Natural killer cell (primary cell): ENCODE measurements at regions not wholly inside any gene's neighbourhood (a gene's known extent, or its start where the extent isn't known, plus 50 kb on each side); places are given as distances from the start of the nearest gene placed in this dataset.

ENCODE experiments used
- ATAC-seq, 3 donors: fragments of 150-1000 bp in 2 of 3; fragments of 200-7000 bp in 1 of 3; cut with Tn5 transposase; 1 replicate in 1 of 3; 2 replicates in 2 of 3; pipeline ENCODE4 v1.10.0; 2021; ENCODE audit warnings: mild to moderate bottlenecking in 2 of 3, moderate library complexity in 2 of 3
- DNase-seq, 2 donors: peaks; one replicate each; pipeline versions ENCODE4 v3.0.0 to v3.0.0-alpha.2; 2013 to 2021; ENCODE audit warnings: mixed read lengths in 1 of 2
- H3K27ac ChIP-seq: one replicate; pipeline ENCODE4 v1.5.1; 2013; ENCODE audit warnings: mild to moderate bottlenecking, low read length
- H3K27me3 ChIP-seq: one replicate; pipeline ENCODE4 v1.6.1; 2013; ENCODE audit warnings: low read length; ENCODE audit not compliant: control insufficient read depth, insufficient read depth
- H3K36me3 ChIP-seq: one replicate; pipeline ENCODE4 v1.6.1; 2013; ENCODE audit warnings: low read length; ENCODE audit not compliant: control insufficient read depth, insufficient read depth
- H3K4me1 ChIP-seq: one replicate; pipeline ENCODE4 v1.6.1; 2013; ENCODE audit warnings: low read length; ENCODE audit not compliant: control insufficient read depth, insufficient read depth
- H3K4me3 ChIP-seq: one replicate; pipeline ENCODE4 v1.5.1; 2013; ENCODE audit warnings: low read length
- H3K9me3 ChIP-seq: one replicate; pipeline ENCODE4 v1.6.1; 2013; ENCODE audit warnings: low read length; ENCODE audit not compliant: control insufficient read depth, insufficient read depth
- H3K27ac Mint-ChIP-seq, 2 donors: one replicate each; pipeline ENCODE4 v1.8.0; 2022; ENCODE audit warnings: mild to moderate bottlenecking in 2 of 2, mixed read lengths in 2 of 2, moderate library complexity in 1 of 2
- H3K27me3 Mint-ChIP-seq, 2 donors: one replicate each; pipeline ENCODE4 v1.8.0; 2022; ENCODE audit warnings: low read depth in 2 of 2, mixed read lengths in 2 of 2
- H3K36me3 Mint-ChIP-seq: one replicate; pipeline ENCODE4 v1.8.0; 2022; ENCODE audit warnings: mixed read lengths
- H3K4me1 Mint-ChIP-seq, 2 donors: one replicate each; pipeline ENCODE4 v1.8.0; 2022; ENCODE audit warnings: mixed read lengths in 2 of 2
- H3K4me3 Mint-ChIP-seq: one replicate; pipeline ENCODE4 v1.8.0; 2022; ENCODE audit warnings: mild to moderate bottlenecking, moderate library complexity, mixed read lengths
- H3K9me3 Mint-ChIP-seq, 2 donors: one replicate each; pipeline ENCODE4 v1.8.0; 2022; ENCODE audit warnings: mixed read lengths in 2 of 2
- CTCF ChIP-seq: fragments of 200-600 bp; IDR thresholded peaks from one replicate; pipeline ENCODE4 v1.8.0; 2022; ENCODE audit warnings: antibody characterized with exemption
- WGBS: methylation state at CpG from one replicate; pipeline ENCODE4 v1.1.7; 2013; ENCODE audit warnings: missing lambda C conversion rate; ENCODE audit not compliant: insufficient coverage; 5-methylcytosine and 5-hydroxymethylcytosine counted together
- intact Hi-C: fragments of 100-400 bp; cut with micrococcal nuclease; formaldehyde crosslinking; loops from one replicate; pipeline ENCODE4 v1.14.2; 2022

- no peaks in the 10 kb centered on the region for H3K27me3 ChIP-seq
- no peaks in the 10 kb centered on the region for H3K9me3 ChIP-seq
- intact Hi-C loops = no loop called here
- no peak for TF ChIP-seq CTCF
- 90% methylated on average over 1 of the region's 1 CpG for WGBS
- Mint-ChIP-seq H3K36me3 (no peaks in the 10 kb centered on the region), H3K27ac (no peak overlapping the region), H3K27me3 (peaks cover 20 to 54% of the 10 kb centered on the region in 2 donors), H3K4me1 (no peaks in the 10 kb centered on the region), H3K4me3 (no peak overlapping the region), H3K9me3 (peaks cover 2% of the 10 kb centered on the region in 2 donors)
- no peak overlapping the region for H3K4me3 ChIP-seq
- no peak for DNase-seq
- ATAC-seq = no peak
- no peaks in the 10 kb centered on the region for H3K36me3 ChIP-seq
- H3K4me1 ChIP-seq = no peaks in the 10 kb centered on the region
- no peak overlapping the region for H3K27ac ChIP-seq
These were observed 693.7 kb downstream of the MATN1 start for GRCh38 chr1:30029677-30030076.

- no peak overlapping the region for H3K4me3 ChIP-seq
- no peaks in the 10 kb centered on the region for H3K36me3 ChIP-seq
- H3K9me3 Mint-ChIP-seq = peaks cover 2% of the 10 kb centered on the region in 2 donors
- H3K4me1 ChIP-seq = no peaks in the 10 kb centered on the region
- no peak overlapping the region for H3K27ac Mint-ChIP-seq
- TF ChIP-seq CTCF = no peak
- H3K36me3 Mint-ChIP-seq = no peaks in the 10 kb centered on the region
- H3K27ac ChIP-seq = no peak overlapping the region
- DNase-seq (no peak), ATAC-seq (no peak)
- intact Hi-C loops = no loop called here
- no peaks in the 10 kb centered on the region for H3K4me1 Mint-ChIP-seq
- H3K4me3 Mint-ChIP-seq = no peak overlapping the region
- 52% methylated on average over 3 of the region's 3 CpGs for WGBS
- H3K27me3 ChIP-seq = no peaks in the 10 kb centered on the region
- no peaks in the 10 kb centered on the region for H3K9me3 ChIP-seq
- H3K27me3 Mint-ChIP-seq = peaks cover 20 to 57% of the 10 kb centered on the region in 2 donors
These were observed 694.4 kb downstream of the MATN1 start for GRCh38 chr1:30028939-30029338.

GRCh38 chr1:30028283-30028682 lies 695.1 kb downstream of the MATN1 start:
- peaks cover 20 to 60% of the 10 kb centered on the region in 2 donors for H3K27me3 Mint-ChIP-seq
- intact Hi-C loops = no loop called here
- 68% methylated on average over 2 of the region's 2 CpGs for WGBS

More at GRCh38 chr1:30028283-30028682, 695.1 kb downstream of the MATN1 start:
- Histone ChIP-seq H3K4me3 (no peak overlapping the region), H3K36me3 (no peaks in the 10 kb centered on the region), H3K27ac (no peak overlapping the region), H3K4me1 (no peaks in the 10 kb centered on the region), H3K27me3 (peaks cover 3% of the 10 kb centered on the region), H3K9me3 (no peaks in the 10 kb centered on the region)
- TF ChIP-seq CTCF = no peak
- no peaks in the 10 kb centered on the region for H3K36me3 Mint-ChIP-seq
- no peak overlapping the region for H3K27ac Mint-ChIP-seq
- DNase-seq (no peak), ATAC-seq (no peak)
- H3K4me1 Mint-ChIP-seq = no peaks in the 10 kb centered on the region
- peaks cover 2% of the 10 kb centered on the region in 2 donors for H3K9me3 Mint-ChIP-seq
- no peak overlapping the region for H3K4me3 Mint-ChIP-seq
